ENCODE measurements at regions not wholly inside any gene's neighbourhood (a gene's known extent, or its start where the extent isn't known, plus 50 kb on each side); places are given as distances from the start of the nearest gene placed in this dataset.

- no peak for DNase-seq
Measured at GRCh38 chr18:78126536-78126935, 853.1 kb upstream of the SALL3 start.

- no peak for DNase-seq
Measured at GRCh38 chr18:78127041-78127440, 852.6 kb upstream of the SALL3 start.

GRCh38 chr18:78128004-78128403 lies 851.6 kb upstream of the SALL3 start:
- no peak for DNase-seq

DNA sequence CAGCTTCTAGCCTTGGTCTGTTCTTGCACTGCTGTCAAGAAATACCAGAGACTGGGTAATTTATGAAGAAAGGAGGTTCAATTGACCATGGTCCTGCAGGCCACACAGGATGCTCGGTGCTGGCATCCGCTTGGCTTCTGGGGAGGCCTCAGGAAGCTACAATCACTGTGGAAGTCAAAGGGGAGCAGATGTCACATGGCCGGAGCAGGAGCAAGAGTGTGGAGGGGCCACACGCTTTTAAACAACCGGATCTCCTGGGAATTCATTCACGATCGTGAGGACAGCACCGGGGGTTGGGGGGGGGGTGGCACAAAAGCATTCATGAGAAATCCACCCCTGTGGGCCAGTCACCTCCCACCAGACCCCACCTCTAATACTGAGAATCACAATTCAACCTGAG lies 850.4 kb upstream of the SALL3 start:
- DNase-seq: no peak

DNA sequence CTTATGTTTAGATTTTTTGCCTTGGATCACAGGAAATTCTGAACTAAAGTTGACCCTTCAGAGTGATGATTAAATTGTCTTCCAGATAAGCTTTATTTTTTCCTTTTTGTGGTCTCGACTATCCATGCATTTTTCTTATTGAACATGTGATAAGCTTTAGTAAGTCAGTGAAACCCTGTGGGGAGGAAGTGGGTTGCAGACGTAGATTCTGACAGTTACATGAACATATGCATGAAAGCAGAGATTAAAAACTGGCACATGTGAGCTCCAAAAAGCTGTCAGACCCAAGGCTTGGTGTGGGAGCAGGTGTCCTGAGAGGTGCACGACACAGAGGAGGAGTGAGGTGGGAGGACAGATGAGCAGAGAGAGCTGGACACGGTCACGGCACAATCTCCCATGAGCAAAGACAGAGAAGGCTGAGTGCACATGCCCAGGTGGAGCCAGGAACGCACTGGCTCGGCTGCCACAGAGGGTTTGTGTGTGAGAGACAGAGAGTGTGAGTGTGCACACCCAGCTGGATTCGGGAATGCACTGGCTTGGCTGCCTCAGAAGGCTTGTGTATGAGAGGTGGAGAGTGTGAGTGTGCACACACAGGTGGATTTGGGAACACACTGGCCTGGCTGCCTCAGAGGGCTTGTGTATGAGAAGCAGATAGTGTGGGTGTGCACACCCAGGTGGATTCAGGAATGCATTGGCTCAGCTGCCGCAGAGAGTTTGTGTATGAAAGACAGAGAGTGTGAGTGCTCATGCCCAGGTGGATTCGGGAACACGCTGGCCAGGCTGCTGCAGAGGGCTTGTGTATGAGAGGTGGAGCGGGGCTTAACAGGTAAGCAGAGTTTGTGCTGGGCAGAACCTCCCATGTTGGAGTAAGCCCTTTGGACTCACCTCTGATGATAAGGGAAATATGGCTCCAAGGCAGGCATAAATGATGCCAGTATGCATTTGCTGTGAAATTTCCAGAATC lies 849.1 kb upstream of the SALL3 start:
- no peak for DNase-seq

GRCh38 chr18:78133729-78134128 lies 845.9 kb upstream of the SALL3 start:
- DNase-seq: no peak

- DNase-seq: no peak
Measured at GRCh38 chr18:78136986-78137385, 842.6 kb upstream of the SALL3 start.

DNA sequence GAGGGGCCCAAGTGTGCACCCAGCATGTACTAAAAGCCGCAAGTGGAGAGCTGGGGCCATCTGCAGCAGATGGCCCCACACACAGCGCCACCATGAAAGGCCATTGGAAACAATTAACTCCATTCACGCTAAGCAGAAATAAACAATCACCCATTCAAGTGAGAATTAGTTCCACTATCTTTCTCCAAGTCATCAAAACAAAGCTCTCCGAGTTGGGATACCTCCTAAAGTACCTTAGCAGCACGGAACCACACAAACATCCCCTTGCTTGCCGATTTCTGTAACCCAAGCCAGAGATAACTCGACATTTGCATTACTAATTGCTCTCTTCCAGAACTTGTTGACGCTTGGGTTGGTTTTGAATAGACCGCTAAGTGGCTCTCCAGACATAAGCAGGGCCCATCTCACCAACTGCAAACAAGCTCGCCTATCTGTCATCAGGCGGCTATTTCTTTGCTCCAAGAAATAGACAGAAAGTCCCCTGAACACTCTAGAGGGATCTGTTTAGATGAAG lies 840.6 kb upstream of the SALL3 start:
- no peak for DNase-seq

DNA sequence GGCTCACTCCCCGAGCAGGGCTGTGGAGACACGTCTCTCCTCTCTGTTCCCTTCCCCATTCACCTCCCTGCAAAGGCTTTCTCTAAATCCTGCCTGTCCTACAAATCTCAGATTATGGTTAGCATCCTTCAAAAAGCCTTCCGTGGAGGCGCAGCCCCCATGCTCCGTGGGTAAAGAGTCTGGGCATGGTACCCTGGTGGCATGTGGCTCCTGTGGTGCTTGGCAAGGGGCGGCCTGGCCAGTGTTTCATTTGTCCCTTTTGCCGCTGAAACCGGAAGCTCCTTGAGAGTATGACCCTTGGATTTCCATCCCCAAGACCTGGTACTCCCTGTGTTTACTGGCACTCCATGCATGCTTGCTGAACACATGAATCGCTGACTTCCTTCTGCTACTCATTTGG lies 839.3 kb upstream of the SALL3 start:
- no peak for DNase-seq

DNA sequence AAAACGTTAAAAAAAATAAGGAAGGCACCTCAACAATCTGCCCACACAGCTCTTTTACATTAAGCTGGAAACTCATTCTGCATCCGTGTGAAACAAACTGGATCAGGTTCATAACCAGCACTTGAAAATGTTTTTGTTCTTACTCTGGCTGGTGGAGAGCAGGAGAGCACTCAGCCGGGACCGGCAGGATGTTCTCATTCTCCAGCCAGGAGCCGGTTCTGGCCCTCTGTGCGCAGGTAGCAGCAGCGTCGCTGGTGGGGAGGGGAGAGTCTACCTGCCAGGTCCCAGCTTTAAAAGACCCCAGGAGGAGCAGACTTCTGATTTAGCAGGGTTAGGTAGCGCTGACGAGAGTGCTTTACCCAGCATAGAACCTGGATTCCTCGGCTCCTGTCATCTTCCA lies 834.9 kb upstream of the SALL3 start:
- DNase-seq: no peak

- DNase-seq: no peak
Measured at GRCh38 chr18:78145096-78145495, 834.5 kb upstream of the SALL3 start.

GRCh38 chr18:78146136-78147085 lies 833.2 kb upstream of the SALL3 start:
- no peak for DNase-seq

DNA sequence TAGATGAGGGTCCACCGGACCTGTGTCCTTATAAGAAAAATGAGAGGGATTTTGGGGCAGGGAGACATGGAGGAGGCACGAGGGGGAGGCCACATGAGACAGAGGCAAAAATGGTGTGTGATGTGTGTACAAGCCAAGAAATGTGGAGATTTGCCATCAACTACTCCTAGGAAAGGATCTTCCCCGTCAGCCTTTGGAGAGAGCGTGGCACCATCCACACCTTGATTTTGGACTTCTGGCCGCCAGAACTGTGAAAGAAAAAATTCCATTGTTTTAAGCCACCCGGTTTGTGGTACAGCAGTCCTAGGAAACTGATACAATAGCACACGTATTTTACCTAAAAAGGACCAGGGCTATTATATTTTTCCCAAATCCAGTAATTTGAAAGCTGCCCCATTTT lies 829.0 kb upstream of the SALL3 start:
- no peak for DNase-seq

DNA sequence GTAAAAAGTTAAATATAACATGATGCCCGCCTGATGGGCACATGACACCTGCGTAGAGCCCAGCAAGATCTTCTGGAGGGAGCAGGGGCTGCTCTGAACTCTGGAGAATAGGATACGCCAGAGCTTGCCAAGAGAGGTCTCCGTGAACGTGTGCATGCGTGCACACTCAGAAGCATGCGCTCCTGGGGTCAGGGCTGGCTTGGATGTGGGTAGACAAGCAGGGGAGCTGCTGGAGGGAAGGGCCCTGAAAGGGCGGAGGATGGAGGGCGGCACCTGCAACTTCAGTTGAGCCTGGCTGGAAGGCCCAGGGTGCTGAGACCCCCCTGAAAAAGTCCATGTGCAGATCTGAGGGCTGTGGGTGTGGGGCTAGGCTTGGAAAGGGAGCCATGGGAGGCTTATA lies 828.4 kb upstream of the SALL3 start:
- DNase-seq: no peak

DNA sequence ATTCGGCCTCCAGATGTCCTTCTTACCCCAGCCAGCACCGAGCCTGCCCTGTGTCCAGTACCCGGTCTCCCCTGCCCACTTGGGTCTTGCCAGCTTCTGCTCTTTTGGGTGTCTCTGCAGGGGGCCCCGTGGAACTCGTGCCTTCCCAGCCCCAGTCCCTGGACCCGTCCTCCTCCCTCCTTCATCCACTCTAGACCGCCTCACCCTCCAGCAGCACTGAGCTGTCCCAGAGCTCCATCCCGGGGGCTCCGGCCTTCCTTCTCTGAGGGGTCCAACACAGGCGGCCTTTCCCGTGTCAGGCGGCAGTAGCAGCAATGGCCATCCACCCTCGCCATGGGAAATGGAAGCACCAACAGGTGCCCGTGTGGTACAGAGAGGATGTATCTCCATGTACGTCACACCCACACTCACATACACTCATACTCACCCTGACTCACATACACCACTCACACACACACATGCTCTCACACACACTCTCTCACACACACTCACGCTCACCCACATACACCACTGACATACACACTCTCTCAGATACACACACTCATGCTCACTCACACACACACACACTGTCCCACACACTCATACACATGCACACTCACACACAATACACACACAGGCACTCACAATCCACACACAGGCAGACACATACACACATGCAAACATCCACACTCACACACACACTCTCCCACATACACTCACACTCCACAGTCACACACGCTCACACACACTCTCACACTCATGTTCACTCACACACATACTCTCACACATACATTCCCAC lies 827.5 kb upstream of the SALL3 start:
- DNase-seq: no peak

GRCh38 chr18:78153362-78153761 lies 826.3 kb upstream of the SALL3 start:
- DNase-seq: no peak

DNA sequence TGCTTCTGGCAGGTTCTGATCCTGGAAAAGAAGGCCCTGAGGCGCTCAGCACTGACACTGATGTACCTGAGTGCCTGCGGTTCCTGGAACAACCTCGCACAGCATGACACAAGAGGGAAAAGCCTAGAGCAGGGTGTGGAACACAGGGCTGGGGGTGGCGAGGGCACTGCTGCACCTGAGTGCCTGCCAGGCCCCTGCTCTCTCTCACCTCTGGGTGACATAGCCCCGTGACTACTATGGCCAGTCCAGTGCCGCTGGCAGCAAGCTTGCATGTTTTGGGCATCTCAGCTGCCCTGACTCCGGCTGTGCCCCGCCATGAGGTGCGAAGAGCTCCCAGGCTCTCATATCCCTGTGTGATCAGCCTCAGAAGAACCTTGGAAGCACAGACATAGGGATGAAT lies 825.2 kb upstream of the SALL3 start:
- DNase-seq: no peak

DNA sequence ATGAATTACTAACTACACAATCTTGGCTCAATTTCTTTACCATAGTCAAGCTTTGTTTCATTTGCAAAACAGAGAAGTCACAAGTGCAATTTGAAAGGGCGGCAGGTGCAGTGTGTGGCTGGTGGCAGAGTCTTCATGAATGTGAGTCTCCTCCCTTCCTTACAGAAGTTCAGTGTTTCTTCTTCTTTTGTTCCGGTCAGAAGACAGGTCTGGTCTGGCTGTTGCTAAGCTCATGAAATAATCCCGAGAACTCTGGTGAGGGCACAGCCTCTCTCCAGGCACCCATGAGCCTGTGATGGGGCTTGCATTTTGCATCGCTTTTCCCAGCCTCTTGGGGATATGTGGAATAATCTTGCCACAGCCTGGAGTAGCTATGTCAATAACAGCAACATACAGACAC lies 824.8 kb upstream of the SALL3 start:
- no peak for DNase-seq

GRCh38 chr18:78156466-78156865 lies 823.2 kb upstream of the SALL3 start:
- no peak for DNase-seq

DNA sequence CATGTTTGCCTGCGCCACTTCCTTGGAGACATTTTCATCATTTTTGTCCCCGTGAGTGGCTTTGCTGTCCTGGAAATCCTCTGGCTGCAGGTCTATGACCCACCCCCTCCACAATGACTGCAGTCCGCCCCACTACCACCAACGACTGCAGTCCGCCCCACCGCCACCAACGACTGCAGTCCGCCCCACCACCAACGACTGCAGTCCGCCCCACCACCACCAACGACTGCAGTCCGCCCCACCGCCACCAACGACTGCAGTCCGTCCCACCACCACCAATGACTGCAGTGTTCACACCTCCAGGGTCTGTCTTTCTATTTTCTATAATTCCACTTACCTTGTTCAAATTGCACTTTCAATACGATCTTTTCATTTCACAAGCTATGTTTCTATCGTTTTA lies 820.7 kb upstream of the SALL3 start:
- no peak for DNase-seq

- no peak for DNase-seq
Measured at GRCh38 chr18:78159397-78159796, 820.2 kb upstream of the SALL3 start.

GRCh38 chr18:78160961-78161656 lies 818.5 kb upstream of the SALL3 start:
- no peak for DNase-seq
